ENCODE measurements at regions not wholly inside any gene's neighbourhood (a gene's known extent, or its start where the extent isn't known, plus 50 kb on each side); places are given as distances from the start of the nearest gene placed in this dataset.

- TF ChIP-seq CTCF (conservative IDR thresholded peaks at IDR 0.05; ENCODE audit: low read length), result no peak
- TF ChIP-seq EZH2phosphoT487 (IDR thresholded peaks at IDR 0.05; ENCODE audit: borderline replicate concordance), result no peak
Measured at GRCh38 chr6:44007818-44008621, 119.2 kb downstream of the MRPL14 start.
